ENCODE measurements at regions not wholly inside any gene's neighbourhood (a gene's known extent, or its start where the extent isn't known, plus 50 kb on each side); places are given as distances from the start of the nearest gene placed in this dataset.

- no peak for TF ChIP-seq CTCF (IDR thresholded peaks at IDR 0.05; ENCODE audit: low read length)
- TF ChIP-seq EZH2 (IDR thresholded peaks at IDR 0.05; ENCODE audit: borderline replicate concordance, low read length), result no peak
- H3K4me1 ChIP-seq (ENCODE audit: insufficient read depth, low read length, severe bottlenecking), result no peaks in the 10 kb centered on the region
- H3K4me2 ChIP-seq (ENCODE audit: low read length), result no peak overlapping the region
- H3K27me3 ChIP-seq (ENCODE audit: insufficient read depth, low read length), result peaks cover 11% of the 10 kb centered on the region; the same call in 1 of the 2 replicates
- no peaks in the 10 kb centered on the region for H3K79me2 ChIP-seq (ENCODE audit: insufficient read depth, low read length)
- no peaks in the 10 kb centered on the region for H3K9me2 ChIP-seq (ENCODE audit: low read depth, low read length)
- no peaks in the 10 kb centered on the region for H3F3A ChIP-seq (ENCODE audit: insufficient read depth, low read length)
- no peak overlapping the region for H3K27ac ChIP-seq (ENCODE audit: low read depth, low read length, poor library complexity, severe bottlenecking)
- H3K9ac ChIP-seq (ENCODE audit: low read length), result no peak overlapping the region
- H4K20me1 ChIP-seq (ENCODE audit: insufficient read depth, low read length), result no peaks in the 10 kb centered on the region
- no peak overlapping the region for H2AFZ ChIP-seq (ENCODE audit: low read length)
- H3K4me3 ChIP-seq (ENCODE audit: low read depth, low read length, poor library complexity, severe bottlenecking), result no peak overlapping the region
- H3K36me3 ChIP-seq (ENCODE audit: insufficient read depth, low read length), result no peaks in the 10 kb centered on the region
- no peaks in the 10 kb centered on the region for H3K9me3 ChIP-seq (ENCODE audit: low read length)
Measured at GRCh38 chr7:128188396-128189230, 52.5 kb upstream of the LEP start.

GRCh38 chr7:128189231-128189930, 51.7 kb upstream of the LEP start:
- H3K36me3 ChIP-seq (ENCODE audit: insufficient read depth, low read length), result peaks cover 4% of the 10 kb centered on the region; the same call in 1 of the 2 replicates
- H3K9ac ChIP-seq (ENCODE audit: low read length), result no peak overlapping the region
- no peak for TF ChIP-seq CTCF (IDR thresholded peaks at IDR 0.05; ENCODE audit: low read length)
- TF ChIP-seq EZH2 (IDR thresholded peaks at IDR 0.05; ENCODE audit: borderline replicate concordance, low read length), result no peak

GRCh38 chr7:128190051-128190647, 50.9 kb upstream of the LEP start:
- Histone ChIP-seq H3K27ac (ENCODE audit: low read depth, low read length, poor library complexity, severe bottlenecking) (no peak overlapping the region), H2AFZ (ENCODE audit: low read length) (no peak overlapping the region), H3K4me3 (ENCODE audit: low read depth, low read length, poor library complexity, severe bottlenecking) (no peak overlapping the region), H3K4me1 (ENCODE audit: insufficient read depth, low read length, severe bottlenecking) (no peaks in the 10 kb centered on the region), H3K9me2 (ENCODE audit: low read depth, low read length) (no peaks in the 10 kb centered on the region), H3K9ac (ENCODE audit: low read length) (no peak overlapping the region), H3K79me2 (ENCODE audit: insufficient read depth, low read length) (no peaks in the 10 kb centered on the region), H3K9me3 (ENCODE audit: low read length) (peaks cover 12% of the 10 kb centered on the region), H3K4me2 (ENCODE audit: low read length) (no peak overlapping the region), H3K36me3 (ENCODE audit: insufficient read depth, low read length) (peaks cover 6% of the 10 kb centered on the region; the same call in 1 of the 2 replicates), H4K20me1 (ENCODE audit: insufficient read depth, low read length) (no peaks in the 10 kb centered on the region), H3K27me3 (ENCODE audit: insufficient read depth, low read length) (peaks cover 17% of the 10 kb centered on the region; the same call in 1 of the 2 replicates), H3F3A (ENCODE audit: insufficient read depth, low read length) (no peaks in the 10 kb centered on the region)
- TF ChIP-seq EZH2 (IDR thresholded peaks at IDR 0.05; ENCODE audit: borderline replicate concordance, low read length) (no peak), CTCF (IDR thresholded peaks at IDR 0.05; ENCODE audit: low read length) (no peak)

More at GRCh38 chr7:128189231-128189930, 51.7 kb upstream of the LEP start:
- peaks cover 16% of the 10 kb centered on the region; the same call in 1 of the 2 replicates for H3K27me3 ChIP-seq (ENCODE audit: insufficient read depth, low read length)
- H3K9me3 ChIP-seq (ENCODE audit: low read length), result peaks cover 7% of the 10 kb centered on the region; the same call in 1 of the 2 replicates
- no peak overlapping the region for H3K4me2 ChIP-seq (ENCODE audit: low read length)
- no peaks in the 10 kb centered on the region for H3F3A ChIP-seq (ENCODE audit: insufficient read depth, low read length)
- H3K4me3 ChIP-seq (ENCODE audit: low read depth, low read length, poor library complexity, severe bottlenecking), result no peak overlapping the region
- H4K20me1 ChIP-seq (ENCODE audit: insufficient read depth, low read length), result no peaks in the 10 kb centered on the region
- no peak overlapping the region for H3K27ac ChIP-seq (ENCODE audit: low read depth, low read length, poor library complexity, severe bottlenecking)
- H3K9me2 ChIP-seq (ENCODE audit: low read depth, low read length), result no peaks in the 10 kb centered on the region
- H3K79me2 ChIP-seq (ENCODE audit: insufficient read depth, low read length), result no peaks in the 10 kb centered on the region
- no peaks in the 10 kb centered on the region for H3K4me1 ChIP-seq (ENCODE audit: insufficient read depth, low read length, severe bottlenecking)
- H2AFZ ChIP-seq (ENCODE audit: low read length), result no peak overlapping the region

All from OCI-LY1 (cell line).